GM13976 (cell line): ENCODE measurements at regions not wholly inside any gene's neighbourhood (a gene's known extent, or its start where the extent isn't known, plus 50 kb on each side); places are given as distances from the start of the nearest gene placed in this dataset.
"Not testable (repeated sequence)": the region's sequence is repeated elsewhere in the genome, so short reads cannot be mapped to it uniquely, and the experiment has no call there.

Experiments
- DNase-seq: peaks from one replicate; pipeline ENCODE4 v3.0.0; 2012; ENCODE audit warnings: low spot score
- in situ Hi-C: fragments of 300-500 bp; cut with MboI; formaldehyde crosslinking; loops from one replicate; pipeline ENCODE4 v1.12.0; 2022; ENCODE audit warnings: low sequenced_read_pairs, mixed read lengths, inconsistent platforms; ENCODE audit not compliant: unreplicated experiment
- TF ChIP-seq, protein P1 (sequence below): IDR thresholded peaks from 2 replicates; pipeline ENCODE4 v1.5.1; 2012; ENCODE audit warnings: borderline replicate concordance, mild to moderate bottlenecking; ENCODE audit not compliant: insufficient read depth; ENCODE audit errors: extremely low read depth, missing control alignments, control extremely low read depth

DNA sequence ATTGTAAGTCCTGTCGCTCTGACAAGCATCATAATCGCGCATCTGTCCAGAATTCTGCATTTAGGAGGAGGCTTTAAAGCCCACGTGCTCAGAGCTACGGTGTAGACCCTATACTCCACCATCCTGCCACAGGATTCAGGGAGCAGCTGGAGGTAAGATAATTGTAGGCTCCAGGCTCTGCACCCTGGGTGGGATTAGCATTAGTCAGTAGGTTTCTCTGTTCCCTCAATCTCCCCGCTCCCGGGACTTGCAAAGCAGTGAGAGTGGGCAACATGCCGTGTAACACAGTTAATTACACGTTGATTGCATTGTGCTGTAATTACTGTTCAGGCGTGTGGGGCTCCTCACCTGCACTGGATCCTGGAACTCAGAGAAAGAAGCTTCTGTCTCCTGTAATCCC is 89.3 kb upstream of the CUX1 start:
- in situ Hi-C loops = no loop called here
- no peak for DNase-seq
- TF ChIP-seq, protein P1, sequence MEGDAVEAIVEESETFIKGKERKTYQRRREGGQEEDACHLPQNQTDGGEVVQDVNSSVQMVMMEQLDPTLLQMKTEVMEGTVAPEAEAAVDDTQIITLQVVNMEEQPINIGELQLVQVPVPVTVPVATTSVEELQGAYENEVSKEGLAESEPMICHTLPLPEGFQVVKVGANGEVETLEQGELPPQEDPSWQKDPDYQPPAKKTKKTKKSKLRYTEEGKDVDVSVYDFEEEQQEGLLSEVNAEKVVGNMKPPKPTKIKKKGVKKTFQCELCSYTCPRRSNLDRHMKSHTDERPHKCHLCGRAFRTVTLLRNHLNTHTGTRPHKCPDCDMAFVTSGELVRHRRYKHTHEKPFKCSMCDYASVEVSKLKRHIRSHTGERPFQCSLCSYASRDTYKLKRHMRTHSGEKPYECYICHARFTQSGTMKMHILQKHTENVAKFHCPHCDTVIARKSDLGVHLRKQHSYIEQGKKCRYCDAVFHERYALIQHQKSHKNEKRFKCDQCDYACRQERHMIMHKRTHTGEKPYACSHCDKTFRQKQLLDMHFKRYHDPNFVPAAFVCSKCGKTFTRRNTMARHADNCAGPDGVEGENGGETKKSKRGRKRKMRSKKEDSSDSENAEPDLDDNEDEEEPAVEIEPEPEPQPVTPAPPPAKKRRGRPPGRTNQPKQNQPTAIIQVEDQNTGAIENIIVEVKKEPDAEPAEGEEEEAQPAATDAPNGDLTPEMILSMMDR = no peak

DNA sequence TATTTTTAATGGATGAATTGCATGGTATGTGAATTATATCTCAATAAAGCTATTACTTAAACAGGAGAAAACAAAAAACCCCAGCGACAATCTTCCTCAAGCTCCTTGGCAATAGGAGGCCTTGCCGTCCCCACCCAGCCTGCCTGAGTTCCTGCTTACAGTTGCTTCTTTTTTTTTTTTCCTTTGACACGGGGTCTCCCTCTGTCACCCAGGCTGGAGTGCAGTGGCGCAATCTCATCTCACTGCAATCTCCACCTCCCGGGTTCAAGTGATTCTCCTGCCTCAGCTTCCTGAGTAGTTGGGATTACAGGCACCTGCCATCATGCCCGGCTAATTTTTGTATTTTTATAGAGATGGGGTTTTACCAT is 88.6 kb upstream of the CUX1 start:
- in situ Hi-C loops, DNase-seq: not testable (repeated sequence)

DNA sequence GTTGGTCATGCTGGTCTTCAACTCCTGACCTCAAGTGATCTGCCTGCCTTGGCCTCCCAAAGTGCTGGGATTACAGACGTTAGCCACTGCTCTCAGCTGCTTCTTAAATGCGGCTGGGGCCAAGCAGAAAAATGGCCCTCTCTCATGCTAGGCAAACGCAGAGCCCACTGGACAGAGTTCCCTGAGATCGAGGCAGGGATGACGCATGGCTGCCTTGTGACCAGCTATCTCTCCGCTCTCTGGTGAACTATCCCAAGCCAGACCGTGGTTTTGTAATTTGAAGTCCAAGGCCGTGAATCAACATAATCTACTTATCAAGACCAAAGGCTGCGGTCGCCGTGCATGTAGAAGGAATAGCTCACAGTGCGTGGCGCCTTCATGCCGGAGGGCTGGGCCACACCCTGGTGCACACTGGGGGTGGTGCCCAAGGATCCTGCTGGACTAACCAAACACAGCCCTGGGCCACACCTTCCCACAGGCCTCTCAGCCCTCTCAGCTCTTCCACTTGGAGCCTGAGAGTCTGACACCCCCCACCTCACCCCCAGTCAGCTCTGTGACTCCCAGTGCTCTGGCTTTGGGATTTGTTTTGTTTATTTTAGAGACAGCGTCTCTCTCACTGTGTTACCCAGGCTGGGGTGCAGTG is 88.1 kb upstream of the CUX1 start:
- in situ Hi-C loops = no loop called here
- TF ChIP-seq, protein P1 = no peak
- no peak for DNase-seq

DNA sequence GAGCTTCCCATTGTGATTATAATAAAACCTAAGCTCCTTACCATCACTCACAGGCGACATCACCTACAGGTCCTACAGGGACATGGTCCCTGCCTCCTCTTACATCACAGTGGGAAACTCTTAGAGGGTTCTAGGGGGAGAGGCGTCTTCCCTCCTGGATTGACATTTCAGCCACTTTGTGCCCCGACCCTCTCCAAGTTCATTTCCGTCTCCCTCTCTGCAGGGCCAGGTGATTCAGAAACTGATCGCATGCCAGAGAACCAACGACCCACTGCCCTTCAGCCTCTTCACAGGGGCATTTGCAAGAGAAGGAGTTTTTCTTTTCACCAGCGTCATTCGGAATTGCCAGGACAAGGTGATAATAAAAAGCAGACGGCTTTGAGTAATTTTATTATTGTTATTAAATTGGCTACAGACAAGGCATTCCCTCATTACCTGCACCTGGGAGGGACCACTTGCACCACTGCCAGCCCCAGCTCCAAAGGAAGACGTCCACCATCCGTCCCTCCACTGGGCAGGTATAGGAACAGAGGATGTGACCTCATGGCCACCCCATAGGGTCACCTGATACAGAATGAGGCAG is 85.8 kb upstream of the CUX1 start:
- in situ Hi-C loops = no loop called here
- no peak for DNase-seq
- TF ChIP-seq, protein P1 = no peak

DNA sequence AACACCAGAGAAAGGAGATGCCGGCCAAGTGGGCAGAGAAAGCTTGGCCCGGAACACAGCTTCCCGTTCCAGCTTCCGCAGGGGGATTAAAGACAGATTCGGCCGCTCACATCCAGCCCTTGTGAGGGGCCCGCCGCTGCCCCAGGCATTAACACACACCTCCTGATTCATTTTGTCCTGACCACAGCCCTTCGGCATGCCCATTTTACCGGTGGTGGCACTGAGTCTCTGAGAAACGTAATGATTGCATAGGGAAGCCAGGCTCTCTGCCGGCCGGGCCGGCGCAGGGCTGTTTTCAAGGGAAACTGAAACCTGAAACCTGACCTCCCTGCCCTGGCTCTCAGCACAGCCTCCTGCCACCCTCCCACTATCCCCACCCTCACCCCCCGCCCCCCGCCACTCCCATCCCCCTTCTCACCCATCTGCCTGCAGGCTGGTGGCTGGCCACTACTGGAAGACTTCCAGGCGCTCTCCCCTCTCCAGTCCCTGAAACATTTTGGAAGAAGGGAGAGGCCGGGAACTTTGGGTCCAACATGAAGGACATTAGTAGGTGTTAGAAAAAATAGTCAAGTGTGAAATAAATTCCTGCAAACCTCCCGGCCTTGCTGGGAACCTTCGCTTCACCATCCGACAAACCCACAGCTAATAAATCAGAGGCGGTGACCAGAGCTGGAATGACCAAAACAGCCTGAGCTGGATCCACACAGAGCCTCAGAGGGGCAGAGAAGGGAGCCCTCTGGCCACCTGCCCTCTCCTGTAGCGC is 83.5 kb upstream of the CUX1 start:
- TF ChIP-seq, protein P1 = no peak
- DNase-seq = peak; percentile 62
- in situ Hi-C loops = no loop called here

DNA sequence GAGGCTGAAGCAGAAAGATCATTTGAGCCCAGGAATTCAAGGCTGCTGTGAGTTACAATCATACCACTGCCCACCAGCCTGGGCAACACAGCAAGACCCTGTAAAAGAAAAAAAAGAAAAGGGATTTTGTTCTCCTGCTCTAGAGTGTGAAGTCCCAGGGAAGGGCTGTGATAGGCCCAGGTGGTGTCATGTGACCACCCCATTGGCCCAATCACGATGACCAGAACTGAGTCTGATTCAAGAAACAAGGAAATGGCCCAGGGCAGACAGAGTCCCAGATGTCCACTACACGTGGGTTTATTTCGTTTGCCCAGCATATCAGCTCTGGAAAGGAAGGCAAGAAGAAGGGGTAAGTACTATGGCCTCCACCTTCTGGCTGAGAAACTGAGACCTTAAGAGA is 81.3 kb upstream of the CUX1 start:
- TF ChIP-seq, protein P1 = no peak
- in situ Hi-C loops = no loop called here
- DNase-seq = no peak

DNA sequence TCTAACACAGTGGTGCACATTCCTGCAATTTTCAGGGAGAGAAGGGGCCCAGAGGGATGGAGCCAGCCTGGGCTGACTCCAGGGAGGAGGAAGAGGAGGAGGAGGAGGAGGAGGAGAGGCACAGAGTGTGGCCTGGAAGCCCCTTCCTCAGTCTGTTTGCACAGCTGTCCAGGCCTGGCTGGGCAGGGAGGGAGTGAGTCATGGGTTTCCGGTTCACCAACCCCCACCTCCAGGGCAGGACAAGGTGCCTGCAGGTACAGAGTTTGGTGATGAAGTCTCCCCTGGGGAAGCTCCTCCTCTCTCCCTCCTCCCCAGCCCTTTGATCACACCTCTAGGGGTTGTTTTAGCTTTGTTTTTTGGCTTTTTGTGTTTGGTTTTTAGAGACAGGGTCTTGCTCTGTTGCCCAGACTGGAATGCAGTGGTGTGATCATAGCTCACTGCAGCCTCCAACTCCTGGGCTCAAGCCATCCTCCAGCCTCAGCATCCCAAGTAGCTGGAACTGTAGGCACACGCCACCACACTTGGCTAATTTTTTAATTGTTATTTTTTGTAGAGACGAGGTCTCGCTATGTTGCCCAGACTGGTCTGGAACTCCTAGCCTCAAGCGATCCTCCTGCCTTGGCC is 77.5 kb upstream of the CUX1 start:
- DNase-seq = peak; percentile 57
- TF ChIP-seq, protein P1 = no peak
- in situ Hi-C loops = no loop called here
